ENCODE measurements at regions not wholly inside any gene's neighbourhood (a gene's known extent, or its start where the extent isn't known, plus 50 kb on each side); places are given as distances from the start of the nearest gene placed in this dataset.

GRCh38 chr22:49240472-49240871 lies 587.2 kb downstream of the BRD1 start:
- DNase-seq = no peak

DNA sequence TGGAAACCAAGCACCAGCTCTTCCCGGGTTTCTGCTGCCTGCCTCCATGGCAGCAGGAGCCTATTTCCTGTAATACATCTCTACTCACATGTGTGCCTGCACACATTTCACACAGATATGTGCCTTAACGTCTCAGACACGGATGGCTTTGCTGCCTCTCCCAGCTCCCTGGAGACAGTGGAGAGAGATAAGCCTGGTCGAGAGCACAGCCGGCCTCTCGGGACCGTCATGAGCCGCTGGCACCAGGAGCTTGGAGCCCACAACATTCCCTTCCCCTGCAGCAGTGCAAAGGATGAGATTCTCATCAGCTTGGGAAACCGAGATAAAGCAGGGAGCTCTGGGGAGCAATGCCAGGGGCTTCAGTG lies 587.7 kb downstream of the BRD1 start:
- DNase-seq = no peak

DNA sequence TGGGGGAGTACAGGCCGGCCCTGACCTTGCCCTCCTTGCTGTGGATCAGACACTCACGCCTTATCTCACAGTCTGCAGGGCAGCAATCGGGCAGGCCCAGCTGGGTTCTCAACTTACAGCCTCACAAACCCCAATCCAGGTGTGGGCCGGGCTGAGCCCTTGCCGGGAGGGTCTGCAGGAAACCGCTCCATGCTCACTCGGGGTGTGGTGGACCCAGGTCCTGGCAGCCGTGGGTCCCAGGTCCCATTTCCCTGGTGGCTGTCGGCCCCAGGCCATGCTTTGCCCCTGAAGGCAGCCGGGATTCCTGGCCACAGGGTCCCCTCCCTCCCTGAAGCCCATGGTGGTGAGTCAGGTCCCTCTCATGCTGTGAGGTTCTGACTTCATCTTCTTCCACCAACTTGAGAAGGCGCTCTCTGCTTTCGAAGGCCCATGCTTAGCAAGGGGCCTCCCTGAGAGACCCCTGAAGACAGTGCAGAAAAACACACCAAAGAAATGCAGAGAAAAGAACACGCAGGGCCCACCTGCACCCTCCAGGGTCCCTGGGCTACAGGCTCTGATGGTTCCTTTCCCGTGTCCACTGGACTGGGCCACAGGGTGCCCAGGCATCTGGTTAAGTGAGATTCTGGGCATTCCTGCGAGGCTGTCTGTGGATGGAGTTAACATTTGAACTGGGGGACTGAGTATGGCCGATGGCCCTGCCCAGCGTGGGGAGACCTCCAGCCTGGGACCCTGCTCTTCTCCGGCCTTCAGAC lies 588.2 kb downstream of the BRD1 start:
- no peak for DNase-seq

DNA sequence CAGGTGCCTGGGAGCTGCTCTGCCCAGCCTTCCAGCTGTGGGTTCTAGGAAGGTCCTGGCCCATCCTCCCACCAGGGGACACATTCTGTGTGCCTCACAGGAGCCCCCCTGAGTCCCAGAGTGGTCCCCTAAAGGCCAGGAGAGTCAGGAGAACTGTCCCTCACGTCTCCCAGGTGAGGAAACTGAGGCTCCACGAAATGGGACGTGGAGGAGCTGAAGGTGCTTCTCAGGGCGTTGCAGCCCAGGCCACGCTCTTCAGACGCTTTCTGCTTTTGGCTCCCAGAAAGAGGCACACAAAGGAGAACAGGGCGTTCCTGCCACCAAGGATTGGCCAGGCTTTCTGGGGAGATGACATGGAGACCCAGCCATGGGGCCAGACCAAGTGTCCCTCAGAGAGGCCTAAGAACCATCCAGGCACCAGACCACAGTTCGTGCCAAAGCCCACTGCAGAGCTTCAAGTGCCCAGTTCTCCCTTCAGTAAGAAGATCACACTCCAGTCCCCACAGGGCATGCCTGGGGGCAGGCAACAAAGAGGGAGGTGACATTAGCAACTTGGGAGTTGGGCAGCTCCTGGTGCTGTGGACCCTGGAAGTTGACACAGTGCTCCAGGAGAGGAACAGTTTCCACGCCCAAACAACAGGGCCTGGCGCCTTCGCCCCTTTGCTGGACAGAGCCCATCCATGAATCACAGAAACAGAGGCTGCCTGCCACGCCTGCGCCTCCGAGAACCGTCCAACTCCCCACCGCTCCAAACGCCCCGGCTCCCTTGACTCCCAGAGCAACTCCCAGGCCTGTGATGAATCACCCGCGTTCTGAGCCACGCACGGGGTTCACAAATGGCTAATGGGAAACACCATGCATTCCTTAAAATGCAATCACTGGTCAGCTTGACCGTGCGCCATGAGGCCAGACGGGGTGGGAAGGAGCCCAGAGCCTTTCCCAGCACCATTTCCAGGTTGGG lies 589.2 kb downstream of the BRD1 start:
- no peak for DNase-seq

DNA sequence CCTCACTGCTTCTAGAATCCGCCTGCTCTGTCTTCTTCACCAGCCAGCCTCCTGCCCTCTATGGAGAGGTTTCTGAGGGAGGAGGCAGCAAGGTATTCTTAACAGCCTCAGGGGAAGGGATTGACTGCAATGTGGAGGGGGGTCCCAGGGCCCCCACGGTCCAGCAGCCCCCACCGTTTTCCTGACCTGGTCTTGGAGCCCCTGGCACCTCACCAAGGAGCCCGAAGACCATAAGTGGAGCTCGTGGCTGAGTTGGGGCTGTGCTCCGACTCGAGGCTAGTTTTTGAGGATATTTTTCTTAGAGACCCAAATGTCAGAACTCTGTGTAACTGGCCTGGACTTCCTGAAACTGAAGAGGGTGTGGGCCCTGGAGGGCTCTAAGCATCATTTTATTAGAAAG lies 590.0 kb downstream of the BRD1 start:
- no peak for DNase-seq

GRCh38 chr22:49237279-49237678 lies 590.4 kb downstream of the BRD1 start:
- DNase-seq = no peak

DNA sequence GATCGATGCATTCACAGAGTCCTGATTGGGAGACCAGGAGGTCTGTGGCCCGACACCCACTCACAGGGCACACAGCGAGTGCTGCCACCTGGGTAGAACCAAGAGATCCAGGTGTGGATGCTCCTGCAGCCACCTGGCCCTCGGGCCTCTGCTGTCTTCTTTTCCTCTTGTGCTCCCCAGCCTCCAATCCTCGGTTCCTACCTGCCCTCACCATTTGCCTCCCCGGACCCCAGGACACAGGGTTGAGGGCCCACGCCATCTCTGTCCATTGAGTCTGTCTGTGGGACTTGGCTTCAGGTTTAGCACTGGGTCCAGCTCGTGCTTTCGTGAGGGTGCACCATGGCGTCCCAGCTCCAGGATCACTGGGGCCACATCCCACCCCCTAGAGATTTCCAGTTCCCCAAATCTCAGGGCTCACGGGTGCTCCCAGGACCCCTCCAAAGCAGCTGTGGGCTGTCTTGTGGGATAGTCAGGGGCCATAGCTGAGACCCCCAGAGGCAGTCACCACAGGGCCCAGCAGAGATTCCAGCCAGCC lies 591.1 kb downstream of the BRD1 start:
- no peak for DNase-seq

DNA sequence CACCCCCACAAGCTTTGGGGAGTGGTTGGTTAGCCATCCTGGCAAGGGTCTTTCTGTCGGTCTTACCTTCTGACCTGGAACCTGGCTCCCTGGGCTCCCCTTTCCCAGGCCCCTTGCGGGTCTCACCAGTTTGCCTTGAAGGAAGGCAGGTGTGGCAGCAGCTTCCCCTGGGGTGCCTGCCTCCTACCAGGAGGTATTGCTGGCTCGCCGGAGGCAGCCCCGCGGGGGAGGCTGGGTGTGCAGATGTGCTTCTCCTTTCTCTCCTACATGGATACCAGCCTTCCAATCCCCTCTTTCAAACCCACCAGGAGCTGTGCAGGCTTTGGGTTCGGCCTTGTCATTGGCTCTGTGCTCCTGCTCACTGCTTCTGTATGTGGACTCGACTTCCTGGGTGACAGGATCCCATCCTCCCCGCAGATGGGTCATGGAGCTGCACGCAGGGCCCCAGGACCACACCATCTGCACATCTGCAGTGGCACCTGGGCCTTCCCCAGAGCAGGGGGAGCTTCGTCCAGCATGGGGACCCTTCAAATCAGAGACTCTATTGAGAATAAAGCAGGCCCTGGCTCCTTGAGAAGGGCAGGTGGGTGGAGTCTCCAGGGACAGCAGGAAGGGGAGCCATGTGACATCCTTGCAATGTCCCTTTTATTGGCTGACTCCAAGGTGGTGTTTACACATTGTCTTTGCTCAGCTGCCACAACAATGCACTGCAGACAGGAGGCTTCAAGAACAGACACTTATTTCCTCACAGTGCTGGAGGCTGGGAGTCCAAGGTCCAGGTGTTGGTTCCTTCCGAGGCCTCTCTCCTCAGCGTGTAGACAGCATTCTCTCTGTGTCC lies 592.0 kb downstream of the BRD1 start:
- peak; percentile 59 for DNase-seq

GRCh38 chr22:49234459-49234858 lies 593.2 kb downstream of the BRD1 start:
- no peak for DNase-seq

- DNase-seq = no peak
Measured at GRCh38 chr22:49233507-49234100, 594.1 kb downstream of the BRD1 start.

DNA sequence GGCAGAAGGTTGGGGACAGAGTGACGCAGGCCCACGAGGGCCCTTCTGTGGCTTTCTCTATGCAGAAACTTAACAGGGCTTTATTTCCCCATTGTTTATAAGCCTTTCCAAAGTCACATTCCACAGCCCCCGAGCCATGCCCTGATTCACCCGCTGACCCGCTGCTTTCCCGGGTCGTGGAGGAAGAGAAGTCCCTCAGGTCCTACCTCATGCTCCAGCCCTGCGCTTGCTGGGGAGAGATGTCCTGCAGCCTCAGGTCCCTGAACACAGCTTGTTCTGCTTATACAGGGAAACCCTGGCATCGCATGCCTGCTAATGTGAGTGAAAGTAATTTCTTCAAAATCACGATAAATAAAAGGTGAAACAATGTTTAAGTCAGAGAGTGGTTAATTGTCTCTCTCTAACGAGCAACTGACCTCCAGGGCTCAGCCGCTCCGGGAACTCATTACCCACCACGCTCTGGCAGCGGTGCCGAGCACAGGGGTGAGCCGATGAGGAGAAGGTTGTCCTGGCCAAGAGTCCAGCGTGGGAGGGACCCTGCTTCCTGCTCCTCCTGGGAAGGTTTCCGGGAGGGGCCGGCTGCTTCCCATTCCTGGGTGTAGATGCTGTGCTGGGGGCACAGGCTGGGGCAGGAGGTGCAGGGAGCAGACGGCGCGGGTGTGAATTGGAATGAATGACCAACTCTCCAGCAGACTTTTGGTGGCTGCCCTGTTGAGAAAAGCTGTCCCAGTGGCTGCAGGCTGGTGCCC lies 595.2 kb downstream of the BRD1 start:
- DNase-seq = no peak

GRCh38 chr22:49230194-49230577 lies 597.5 kb downstream of the BRD1 start:
- DNase-seq = no peak

- peak; percentile 5 for DNase-seq
Measured at GRCh38 chr22:49229483-49230193, 598.0 kb downstream of the BRD1 start.

DNA sequence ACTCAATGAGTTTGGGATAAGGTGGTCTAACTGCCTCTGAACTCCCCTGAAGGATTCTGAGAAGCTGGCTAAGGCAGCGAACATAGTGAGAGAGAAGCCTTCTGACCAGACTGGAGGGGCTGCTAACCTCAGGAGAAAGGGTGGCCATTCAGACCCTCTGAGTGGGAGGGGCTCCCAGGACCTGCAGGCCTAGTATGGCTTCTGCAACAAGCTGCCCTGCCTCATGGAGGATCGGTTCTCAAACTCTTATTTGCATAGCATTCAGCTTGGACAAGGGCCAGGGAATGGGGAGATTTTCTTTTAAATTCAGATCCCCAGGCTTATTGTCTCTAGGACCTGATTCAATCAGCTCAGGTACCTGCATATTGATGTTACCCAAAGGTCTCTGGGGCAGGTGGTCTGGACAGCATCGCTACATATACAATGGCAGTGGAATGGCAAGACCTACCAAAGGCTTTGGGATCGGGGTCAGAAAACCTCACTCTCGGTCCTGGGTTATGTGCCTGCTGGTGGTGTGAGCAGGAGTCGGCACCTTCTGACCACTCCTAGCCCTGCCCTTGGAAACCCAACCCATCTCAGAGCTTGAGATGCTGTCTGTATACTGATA lies 599.1 kb downstream of the BRD1 start:
- no peak for DNase-seq

DNA sequence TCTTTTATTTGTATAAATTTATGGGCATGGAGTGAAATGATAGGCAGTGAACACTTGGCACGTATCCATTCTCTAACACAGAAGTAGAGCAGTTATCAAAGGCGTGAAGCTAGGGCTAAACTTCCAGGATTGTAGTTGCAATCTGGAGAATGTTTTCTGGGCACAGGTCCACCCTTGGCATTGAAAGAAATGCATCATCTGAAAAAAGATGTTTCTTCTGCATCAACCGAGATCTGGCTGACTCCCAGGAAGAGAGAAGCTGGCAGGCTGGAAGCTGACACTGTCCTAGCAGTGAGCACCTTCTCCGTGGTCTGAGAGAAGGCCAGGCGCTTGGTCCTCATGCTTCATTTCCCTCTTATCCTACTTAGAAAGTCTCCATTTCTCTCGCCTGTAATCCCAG lies 600.0 kb downstream of the BRD1 start:
- no peak for DNase-seq

GRCh38 chr22:49226096-49226495 lies 601.6 kb downstream of the BRD1 start:
- no peak for DNase-seq

GRCh38 chr22:49224243-49224642 lies 603.4 kb downstream of the BRD1 start:
- no peak for DNase-seq

DNA sequence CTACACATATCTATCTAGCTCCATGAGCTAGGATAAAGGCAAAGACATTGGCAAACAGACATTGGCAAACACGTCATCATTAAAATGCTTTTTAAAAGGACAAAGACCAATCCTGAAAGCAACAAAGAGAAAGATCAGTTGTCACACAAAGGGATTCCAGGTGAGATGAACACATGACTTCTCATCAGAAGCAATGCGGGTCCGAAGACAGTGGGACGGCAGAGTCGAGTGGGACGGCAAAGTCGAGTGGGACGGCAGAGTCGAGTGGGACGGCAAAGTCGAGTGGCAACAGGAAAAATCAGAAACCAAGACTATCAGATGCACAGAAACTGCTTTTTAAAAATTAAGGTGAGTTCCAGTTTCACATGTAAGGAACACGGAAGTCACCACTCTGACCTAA lies 609.5 kb downstream of the BRD1 start:
- DNase-seq = no peak

DNA sequence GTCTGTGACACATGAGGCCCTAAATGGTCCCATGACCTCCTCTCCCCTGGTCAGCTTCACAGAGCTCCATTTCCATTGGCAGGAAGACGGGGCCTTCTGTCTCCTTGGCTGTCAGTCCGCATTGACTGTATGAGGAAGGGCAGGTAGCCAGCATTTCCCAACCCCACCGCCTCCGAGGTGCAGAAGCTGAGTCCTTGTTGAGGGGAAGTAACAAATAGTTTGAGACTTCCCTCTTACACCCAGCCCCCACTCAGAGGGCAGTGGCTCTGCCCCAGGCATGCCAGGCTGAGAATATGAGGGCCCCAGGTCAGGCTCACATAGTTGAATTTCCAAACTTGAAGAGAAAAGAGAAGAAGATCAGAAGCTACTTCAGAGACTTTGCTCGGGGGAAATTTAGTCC lies 611.1 kb downstream of the BRD1 start:
- DNase-seq = no peak

- DNase-seq = no peak
Measured at GRCh38 chr22:49215840-49216239, 611.8 kb downstream of the BRD1 start.

DNA sequence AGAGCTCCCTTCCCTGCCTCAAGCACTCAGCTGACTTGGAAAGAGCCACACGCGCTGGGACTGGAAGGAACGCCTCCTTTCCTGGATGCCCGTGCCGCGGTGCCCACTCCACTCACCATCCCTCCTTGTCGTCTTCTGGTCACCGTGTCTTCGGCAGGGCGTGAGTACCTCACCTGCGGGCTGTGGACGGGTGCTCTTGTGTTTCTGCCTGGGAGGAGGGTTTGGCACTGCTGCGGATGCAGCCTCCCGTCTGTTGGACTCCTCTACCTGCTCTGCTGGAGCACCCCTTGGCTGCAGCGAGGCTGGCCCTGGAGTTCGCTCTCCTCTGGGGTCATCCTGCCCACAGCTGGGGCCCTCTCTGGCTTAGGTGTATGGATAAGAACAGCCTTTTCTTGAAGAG lies 612.7 kb downstream of the BRD1 start:
- no peak for DNase-seq
